Mesendoderm (in vitro differentiated cells): ENCODE measurements at regions not wholly inside any gene's neighbourhood (a gene's known extent, or its start where the extent isn't known, plus 50 kb on each side); places are given as distances from the start of the nearest gene placed in this dataset.

ENCODE experiments used
- DNase-seq: peaks from one replicate; pipeline ENCODE4 v3.0.0; 2013
- H2AK5ac ChIP-seq: 2 replicates; pipeline ENCODE4 v1.6.1; 2013; ENCODE audit warnings: low read length, inconsistent platforms
- H2BK120ac ChIP-seq: 2 replicates; pipeline ENCODE4 v1.6.1; 2013; ENCODE audit warnings: low read depth, mild to moderate bottlenecking, low read length, moderate library complexity, mixed read lengths
- H2BK15ac ChIP-seq: replicated peaks from 2 replicates; pipeline ENCODE4 v1.6.1; 2013; ENCODE audit warnings: low read depth, mild to moderate bottlenecking, moderate library complexity
- H2BK5ac ChIP-seq: 2 replicates; pipeline ENCODE4 v1.6.1; 2013; ENCODE audit warnings: low read length, inconsistent platforms
- H3K18ac ChIP-seq: 2 replicates; pipeline ENCODE4 v1.6.1; 2013; ENCODE audit warnings: mild to moderate bottlenecking, low read length, mixed read lengths
- H3K23ac ChIP-seq: one replicate; pipeline ENCODE4 v1.6.1; 2013; ENCODE audit warnings: low read length
- H3K27ac ChIP-seq: 2 replicates; pipeline ENCODE4 v1.5.1; 2013; ENCODE audit warnings: low read depth, mild to moderate bottlenecking, inconsistent platforms, low read length, moderate library complexity
- H3K27me3 ChIP-seq: 2 replicates; pipeline ENCODE4 v1.6.1; 2013; ENCODE audit warnings: low read length, control low read depth, mild to moderate bottlenecking, inconsistent platforms; ENCODE audit not compliant: insufficient read depth, poor library complexity
- H3K36me3 ChIP-seq: 2 replicates; pipeline ENCODE4 v1.6.1; 2013; ENCODE audit warnings: low read length, inconsistent platforms; ENCODE audit not compliant: control insufficient read depth, insufficient read depth
- H3K4ac ChIP-seq: one replicate; pipeline ENCODE4 v1.6.1; 2013; ENCODE audit warnings: low read depth, mild to moderate bottlenecking, low read length, moderate library complexity
- H3K4me1 ChIP-seq: 2 replicates; pipeline ENCODE4 v1.6.1; 2013; ENCODE audit warnings: low read depth, low read length, inconsistent platforms; ENCODE audit not compliant: control insufficient read depth
- H3K4me2 ChIP-seq: 2 replicates; pipeline ENCODE4 v1.6.1; 2013; ENCODE audit warnings: low read length
- H3K4me3 ChIP-seq: 2 replicates; pipeline ENCODE4 v1.5.1; 2013; ENCODE audit warnings: mild to moderate bottlenecking, low read length
- H3K56ac ChIP-seq: one replicate; pipeline ENCODE4 v1.6.1; 2013; ENCODE audit warnings: low read length
- H3K79me1 ChIP-seq: 2 replicates; pipeline ENCODE4 v1.6.1; 2013; ENCODE audit warnings: low read length, inconsistent platforms
- H3K79me2 ChIP-seq: 2 replicates; pipeline ENCODE4 v1.6.1; 2013; ENCODE audit warnings: mild to moderate bottlenecking, low read length; ENCODE audit not compliant: control insufficient read depth, insufficient read depth
- H3K9ac ChIP-seq: 2 replicates; pipeline ENCODE4 v1.6.1; 2013; ENCODE audit warnings: low read length, inconsistent platforms
- H4K5ac ChIP-seq: one replicate; pipeline ENCODE4 v1.6.1; 2013; ENCODE audit warnings: low read length
- H4K8ac ChIP-seq: one replicate; pipeline ENCODE4 v1.6.1; 2013; ENCODE audit warnings: low read depth, mild to moderate bottlenecking, control low read depth, low read length, moderate library complexity
- WGBS: extraction: QIAGEN DNeasy Blood & Tissue Kit; methylation state at CpG from one replicate; pipeline ENCODE4 v1.1.7; 2013; ENCODE audit warnings: low lambda C conversion rate, missing lambda C conversion rate; ENCODE audit not compliant: insufficient coverage; ENCODE audit errors: extremely low coverage; 5-methylcytosine and 5-hydroxymethylcytosine counted together

- WGBS = no CpG with 5 or more reads among the region's 5 CpGs
- no peak overlapping the region for H3K56ac ChIP-seq
- H4K8ac ChIP-seq = no peak overlapping the region
- H3K79me1 ChIP-seq = no peaks in the 10 kb centered on the region
- no peak for DNase-seq
- no peak overlapping the region for H3K27ac ChIP-seq
- no peaks in the 10 kb centered on the region for H3K79me2 ChIP-seq
- no peaks in the 10 kb centered on the region for H3K36me3 ChIP-seq
- no peak overlapping the region for H3K4ac ChIP-seq
- no peak overlapping the region for H3K18ac ChIP-seq
- H3K9ac ChIP-seq = no peak overlapping the region
- no peak overlapping the region for H2BK120ac ChIP-seq
- no peak overlapping the region for H3K4me3 ChIP-seq
- no peak overlapping the region for H3K4me2 ChIP-seq
- H3K4me1 ChIP-seq = no peaks in the 10 kb centered on the region
- H3K23ac ChIP-seq = no peak overlapping the region
- no peak overlapping the region for H2BK15ac ChIP-seq
- no peak overlapping the region for H2AK5ac ChIP-seq
- no peaks in the 10 kb centered on the region for H3K27me3 ChIP-seq
- H2BK5ac ChIP-seq = no peak overlapping the region
- no peak overlapping the region for H4K5ac ChIP-seq
Measured at GRCh38 chr1:170274131-170274501, 128.4 kb downstream of the NTMT2 start.

- H3K4ac ChIP-seq = no peak overlapping the region
- H3K18ac ChIP-seq = no peak overlapping the region
- H3K4me2 ChIP-seq = no peak overlapping the region
- no peak overlapping the region for H4K5ac ChIP-seq
- H2BK120ac ChIP-seq = no peak overlapping the region
- no peak overlapping the region for H3K27ac ChIP-seq
- no peak overlapping the region for H3K9ac ChIP-seq
- no peaks in the 10 kb centered on the region for H3K79me2 ChIP-seq
- no peaks in the 10 kb centered on the region for H3K27me3 ChIP-seq
- H3K79me1 ChIP-seq = no peaks in the 10 kb centered on the region
- H4K8ac ChIP-seq = no peak overlapping the region
- no peak overlapping the region for H2BK15ac ChIP-seq
- H3K36me3 ChIP-seq = no peaks in the 10 kb centered on the region
- H3K4me1 ChIP-seq = no peaks in the 10 kb centered on the region
- no peak overlapping the region for H3K23ac ChIP-seq
- WGBS = no CpG with 5 or more reads among the region's 2 CpGs
- no peak overlapping the region for H2AK5ac ChIP-seq
- H3K56ac ChIP-seq = no peak overlapping the region
- no peak overlapping the region for H3K4me3 ChIP-seq
- DNase-seq = no peak
- H2BK5ac ChIP-seq = no peak overlapping the region
Measured at GRCh38 chr1:170277985-170278384, 132.2 kb downstream of the NTMT2 start.

GRCh38 chr1:170284016-170284415, 138.3 kb downstream of the NTMT2 start:
- H2BK120ac ChIP-seq = no peak overlapping the region
- H3K18ac ChIP-seq = no peak overlapping the region
- H3K4me1 ChIP-seq = no peaks in the 10 kb centered on the region
- no peak overlapping the region for H3K23ac ChIP-seq
- no peaks in the 10 kb centered on the region for H3K79me2 ChIP-seq
- no peaks in the 10 kb centered on the region for H3K27me3 ChIP-seq
- H3K36me3 ChIP-seq = no peaks in the 10 kb centered on the region
- no peak overlapping the region for H3K56ac ChIP-seq
- H2BK5ac ChIP-seq = no peak overlapping the region
- no peaks in the 10 kb centered on the region for H3K79me1 ChIP-seq
- no peak overlapping the region for H3K9ac ChIP-seq
- H4K5ac ChIP-seq = no peak overlapping the region
- H3K27ac ChIP-seq = no peak overlapping the region
- H3K4me2 ChIP-seq = no peak overlapping the region
- H4K8ac ChIP-seq = no peak overlapping the region
- no peak overlapping the region for H2BK15ac ChIP-seq
- H2AK5ac ChIP-seq = no peak overlapping the region
- WGBS = no CpG with 5 or more reads among the region's 3 CpGs
- H3K4me3 ChIP-seq = no peak overlapping the region
- no peak overlapping the region for H3K4ac ChIP-seq
- no peak for DNase-seq

- H4K5ac ChIP-seq = no peak overlapping the region
- H2BK15ac ChIP-seq = no peak overlapping the region
- H3K56ac ChIP-seq = no peak overlapping the region
- H3K18ac ChIP-seq = no peak overlapping the region
- no peak overlapping the region for H3K27ac ChIP-seq
- H3K4me2 ChIP-seq = no peak overlapping the region
- no peak overlapping the region for H3K4ac ChIP-seq
- no peaks in the 10 kb centered on the region for H3K79me2 ChIP-seq
- no peak overlapping the region for H2BK120ac ChIP-seq
- no CpG with 5 or more reads among the region's 7 CpGs for WGBS
- H3K9ac ChIP-seq = no peak overlapping the region
- H3K23ac ChIP-seq = no peak overlapping the region
- H2BK5ac ChIP-seq = no peak overlapping the region
- H3K79me1 ChIP-seq = no peaks in the 10 kb centered on the region
- DNase-seq = no peak
- H3K36me3 ChIP-seq = no peaks in the 10 kb centered on the region
- H3K27me3 ChIP-seq = no peaks in the 10 kb centered on the region
- H3K4me3 ChIP-seq = no peak overlapping the region
- no peaks in the 10 kb centered on the region for H3K4me1 ChIP-seq
- H4K8ac ChIP-seq = no peak overlapping the region
- no peak overlapping the region for H2AK5ac ChIP-seq
Measured at GRCh38 chr1:170284512-170284911, 138.8 kb downstream of the NTMT2 start.

- Histone ChIP-seq H3K27ac (no peak overlapping the region), H3K4ac (no peak overlapping the region), H4K5ac (no peak overlapping the region), H3K56ac (no peak overlapping the region), H2BK120ac (no peak overlapping the region), H3K79me2 (no peaks in the 10 kb centered on the region), H3K27me3 (no peaks in the 10 kb centered on the region), H3K4me3 (no peak overlapping the region), H4K8ac (no peak overlapping the region), H3K4me1 (no peaks in the 10 kb centered on the region), H3K79me1 (no peaks in the 10 kb centered on the region), H2BK15ac (no peak overlapping the region), H3K23ac (no peak overlapping the region), H2BK5ac (no peak overlapping the region), H3K9ac (no peak overlapping the region), H3K4me2 (no peak overlapping the region), H3K36me3 (no peaks in the 10 kb centered on the region), H3K18ac (no peak overlapping the region), H2AK5ac (no peak overlapping the region)
- DNase-seq = no peak
- WGBS = no CpG with 5 or more reads among the region's 5 CpGs
Measured at GRCh38 chr1:170284951-170285350, 139.2 kb downstream of the NTMT2 start.

GRCh38 chr1:170288155-170288554, 142.4 kb downstream of the NTMT2 start:
- Histone ChIP-seq H4K8ac (no peak overlapping the region), H3K79me1 (no peaks in the 10 kb centered on the region), H3K79me2 (no peaks in the 10 kb centered on the region), H3K4me2 (no peak overlapping the region), H3K23ac (no peak overlapping the region), H3K36me3 (no peaks in the 10 kb centered on the region), H2AK5ac (no peak overlapping the region), H3K4me1 (no peaks in the 10 kb centered on the region), H4K5ac (no peak overlapping the region), H2BK15ac (no peak overlapping the region), H3K9ac (no peak overlapping the region), H3K56ac (no peak overlapping the region), H3K4me3 (no peak overlapping the region), H3K27me3 (no peaks in the 10 kb centered on the region), H3K4ac (no peak overlapping the region), H3K18ac (no peak overlapping the region), H2BK5ac (no peak overlapping the region), H2BK120ac (no peak overlapping the region), H3K27ac (no peak overlapping the region)
- peak; percentile 33 for DNase-seq
- no CpG with 5 or more reads among the region's 3 CpGs for WGBS
